ENCODE measurements at regions not wholly inside any gene's neighbourhood (a gene's known extent, or its start where the extent isn't known, plus 50 kb on each side); places are given as distances from the start of the nearest gene placed in this dataset.

- no peak for TF ChIP-seq CTCF (IDR thresholded peaks at IDR 0.05)
- TF ChIP-seq POLR2A (IDR thresholded peaks at IDR 0.05), result no peak
Measured at GRCh38 chr13:103812558-103812957, 746.3 kb upstream of the SLC10A2 start.

Data from lower leg skin (tissue), 3 donors.